Breast epithelium (tissue), 4 donors: ENCODE measurements at regions not wholly inside any gene's neighbourhood (a gene's known extent, or its start where the extent isn't known, plus 50 kb on each side); places are given as distances from the start of the nearest gene placed in this dataset.

ENCODE experiments used
- DNase-seq, 2 donors: peaks; one replicate each; pipeline ENCODE4 v3.0.0-alpha.2; 2019; ENCODE audit warnings: low spot score in 2 of 2
- H3K27ac ChIP-seq, 2 donors: fragments of 200-600 bp; sonication (generic) in 1 of 2; one replicate each; pipeline ENCODE4 v1.5.1; 2016 to 2019; ENCODE audit warnings: mild to moderate bottlenecking in 1 of 2
- H3K27me3 ChIP-seq, 2 donors: fragments of 200-600 bp; sonication (generic) in 1 of 2; one replicate each; pipeline versions ENCODE4 v1.5.1 to v1.6.0; 2017 to 2019; ENCODE audit warnings: control low read depth in 1 of 2, mild to moderate bottlenecking in 1 of 2
- H3K36me3 ChIP-seq: fragments of 200-600 bp; one replicate; pipeline ENCODE4 v1.5.1; 2019
- H3K4me1 ChIP-seq, 2 donors: fragments of 200-600 bp; sonication (generic); one replicate each; pipeline ENCODE4 v1.5.1; 2016 to 2019; ENCODE audit warnings: control low read depth in 1 of 2
- H3K4me3 ChIP-seq, 3 donors: fragments of 200-600 bp; sonication (generic); 1 replicate in 2 of 3; 2 replicates in 1 of 3; pipeline ENCODE4 v1.5.1; 2016 to 2019; ENCODE audit warnings: mild to moderate bottlenecking in 3 of 3, moderate library complexity in 2 of 3
- H3K9me3 ChIP-seq, 2 donors: fragments of 200-600 bp; sonication (generic) in 1 of 2; one replicate each; pipeline ENCODE4 v1.5.1; 2016 to 2019; ENCODE audit warnings: control low read depth in 1 of 2
- CTCF ChIP-seq, 3 donors: fragments of 450-650 bp; IDR thresholded peaks; one replicate each; pipeline ENCODE4 v1.5.1; 2016 to 2017; ENCODE audit warnings: antibody characterized with exemption in 3 of 3, mild to moderate bottlenecking in 3 of 3, moderate library complexity in 3 of 3
- POLR2A ChIP-seq: fragments of 450-650 bp; IDR thresholded peaks from one replicate; pipeline ENCODE4 v1.6.1; 2016; ENCODE audit warnings: antibody characterized with exemption, mild to moderate bottlenecking, moderate library complexity
- POLR2AphosphoS5 ChIP-seq, 3 donors: sonication (generic); formaldehyde crosslinking; IDR thresholded peaks; one replicate each; pipeline ENCODE4 v1.6.1; 2017; ENCODE audit warnings: antibody characterized with exemption in 3 of 3
- intact Hi-C: fragments of 100-400 bp; cut with DNase I; formaldehyde crosslinking; loops from one replicate; pipeline ENCODE4 v1.15.1; 2023; ENCODE audit warnings: low total_unique reads

- Histone ChIP-seq H3K9me3 (no peaks in the 10 kb centered on the region), H3K4me3 (no peak overlapping the region), H3K27me3 (no peaks in the 10 kb centered on the region), H3K4me1 (no peaks in the 10 kb centered on the region), H3K27ac (no peak overlapping the region), H3K36me3 (no peaks in the 10 kb centered on the region)
- DNase-seq: no peak
- TF ChIP-seq CTCF (IDR thresholded peaks at IDR 0.05) (no peak), POLR2AphosphoS5 (IDR thresholded peaks at IDR 0.05) (no peak), POLR2A (no peak)
- intact Hi-C loops: no loop called here
Measured at GRCh38 chr6:19470333-19470732, 366.8 kb upstream of the ID4 start.

- H3K9me3 ChIP-seq: no peaks in the 10 kb centered on the region
- no peaks in the 10 kb centered on the region for H3K4me1 ChIP-seq
- no peak overlapping the region for H3K27ac ChIP-seq
- H3K4me3 ChIP-seq: no peak overlapping the region
- DNase-seq: no peak
- TF ChIP-seq CTCF (IDR thresholded peaks at IDR 0.05) (no peak), POLR2A (no peak), POLR2AphosphoS5 (IDR thresholded peaks at IDR 0.05) (no peak)
- H3K36me3 ChIP-seq: no peaks in the 10 kb centered on the region
- intact Hi-C loops: no loop called here
- no peaks in the 10 kb centered on the region for H3K27me3 ChIP-seq
Measured at GRCh38 chr6:19472153-19472552, 365.0 kb upstream of the ID4 start.

- DNase-seq: no peak
- TF ChIP-seq POLR2AphosphoS5 (IDR thresholded peaks at IDR 0.05) (no peak), POLR2A (no peak), CTCF (IDR thresholded peaks at IDR 0.05) (no peak)
- no peak overlapping the region for H3K4me3 ChIP-seq
- H3K36me3 ChIP-seq: no peaks in the 10 kb centered on the region
- H3K9me3 ChIP-seq: no peaks in the 10 kb centered on the region
- intact Hi-C loops: no loop called here
- H3K27me3 ChIP-seq: no peaks in the 10 kb centered on the region
- no peak overlapping the region for H3K27ac ChIP-seq
- H3K4me1 ChIP-seq: no peaks in the 10 kb centered on the region
Measured at GRCh38 chr6:19472850-19473249, 364.3 kb upstream of the ID4 start.

- no peaks in the 10 kb centered on the region for H3K36me3 ChIP-seq
- H3K27me3 ChIP-seq: no peaks in the 10 kb centered on the region
- H3K9me3 ChIP-seq: no peaks in the 10 kb centered on the region
- no peak overlapping the region for H3K27ac ChIP-seq
- no peak for DNase-seq
- intact Hi-C loops: no loop called here
- no peak for TF ChIP-seq CTCF (IDR thresholded peaks at IDR 0.05)
- TF ChIP-seq POLR2A: no peak
- no peak for TF ChIP-seq POLR2AphosphoS5 (IDR thresholded peaks at IDR 0.05)
- no peak overlapping the region for H3K4me3 ChIP-seq
- H3K4me1 ChIP-seq: no peaks in the 10 kb centered on the region
Measured at GRCh38 chr6:19477563-19477962, 359.6 kb upstream of the ID4 start.

- TF ChIP-seq CTCF (IDR thresholded peaks at IDR 0.05) (no peak), POLR2AphosphoS5 (IDR thresholded peaks at IDR 0.05) (no peak), POLR2A (no peak)
- Histone ChIP-seq H3K27ac (no peak overlapping the region), H3K4me3 (no peak overlapping the region), H3K4me1 (no peaks in the 10 kb centered on the region), H3K27me3 (no peaks in the 10 kb centered on the region), H3K36me3 (no peaks in the 10 kb centered on the region), H3K9me3 (no peaks in the 10 kb centered on the region)
- intact Hi-C loops: no loop called here
- no peak for DNase-seq
Measured at GRCh38 chr6:19478273-19478672, 358.9 kb upstream of the ID4 start.
